A549 (cell line): ENCODE measurements at regions not wholly inside any gene's neighbourhood (a gene's known extent, or its start where the extent isn't known, plus 50 kb on each side); places are given as distances from the start of the nearest gene placed in this dataset.

ENCODE experiments used
- ATAC-seq, 2 experiments: fragments of 200-7000 bp in 1 of 2; fragments of >200 bp in 1 of 2; cut with Nextera tagmentation in 1 of 2; cut with Tn5 transposase in 1 of 2; 3 replicates each; pipeline versions ENCODE4 v1.8.0 to v1.9.1; 2018 to 2020; ENCODE audit warnings: mild to moderate bottlenecking in 1 of 2, moderate library complexity in 1 of 2
- CTCF ChIA-PET: fragments of 300-600 bp; sonication (Branson Sonifier 250); formaldehyde crosslinking; extraction: SDS; loops from one replicate; lab custom pipeline; 2021; ENCODE audit warnings: antibody characterized with exemption, inconsistent platforms; lab: Yijun Ruan, JAX
- POLR2A ChIA-PET: fragments of 350-600 bp; formaldehyde crosslinking; extraction: SDS; loops from one replicate; lab custom pipeline; 2021; ENCODE audit warnings: antibody characterized with exemption, inconsistent platforms; lab: Yijun Ruan, JAX
- DNase-seq, 2 experiments: peaks; one replicate each; pipeline versions ENCODE4 v3.0.0 to v3.0.0-alpha.2; 2011 to 2016; ENCODE audit warnings: low read depth in 1 of 2, low spot score in 1 of 2
- FAIRE-seq: peaks from 2 replicates; lab custom pipeline; 2011; peaks lifted over from hg19 to GRCh38; lab: Jason Lieb, UNC
- H3K27ac ChIP-seq, 2 experiments: fragments of >200 bp; sonication (Bioruptor Twin); formaldehyde crosslinking; 3 replicates each; pipeline ENCODE4 v1.5.1; 2016 to 2017
- H3K4me1 ChIP-seq: fragments of >200 bp; sonication (Bioruptor Twin); formaldehyde crosslinking; 3 replicates; pipeline ENCODE4 v1.6.1; 2016
- H3K4me2 ChIP-seq: fragments of >200 bp; sonication (Bioruptor Twin); formaldehyde crosslinking; 3 replicates; pipeline ENCODE4 v1.6.1; 2016
- H3K4me3 ChIP-seq: fragments of >200 bp; sonication (Bioruptor Twin); formaldehyde crosslinking; 3 replicates; pipeline ENCODE4 v1.5.1; 2016
- H3K9me3 ChIP-seq: fragments of >200 bp; sonication (Bioruptor Twin); formaldehyde crosslinking; 3 replicates; pipeline ENCODE4 v1.6.1; 2016
- BHLHE40 ChIP-seq: IDR thresholded peaks from 2 replicates; pipeline ENCODE4 v1.6.1; 2012; ENCODE audit warnings: low read depth, low read length, inconsistent platforms
- CEBPB ChIP-seq, 2 experiments: fragments of >200 bp in 1 of 2; sonication (Bioruptor Twin) in 1 of 2; formaldehyde crosslinking in 1 of 2; IDR thresholded peaks; 2 replicates each; pipeline ENCODE4 v1.6.1; 2012 to 2016
- EHF ChIP-seq: fragments of 250-450 bp; sonication (Bioruptor Pico); IDR thresholded peaks from 2 replicates; pipeline ENCODE4 v1.5.0; 2020; ENCODE audit warnings: mild to moderate bottlenecking
- GATA3 ChIP-seq: IDR thresholded peaks from 2 replicates; pipeline ENCODE4 v1.6.1; 2012; ENCODE audit warnings: borderline replicate concordance
- HOXA7 ChIP-seq: fragments of 250-450 bp; sonication (Bioruptor Pico); IDR thresholded peaks from 2 replicates; pipeline ENCODE4 v1.5.0; 2020; ENCODE audit warnings: mild to moderate bottlenecking, moderate library complexity
- NPAS2 ChIP-seq: fragments of 250-450 bp; sonication (Bioruptor Pico); IDR thresholded peaks from 2 replicates; pipeline ENCODE4 v1.8.0; 2022; ENCODE audit warnings: mild to moderate bottlenecking, moderate library complexity, borderline replicate concordance
- PHF8 ChIP-seq: fragments of 200-600 bp; sonication (generic); IDR thresholded peaks from 2 replicates; pipeline ENCODE4 v1.6.1; 2016; ENCODE audit warnings: low read depth, mild to moderate bottlenecking, antibody characterized with exemption, moderate library complexity, borderline replicate concordance
- POLR2AphosphoS2 ChIP-seq: conservative IDR thresholded peaks from 2 replicates; pipeline ENCODE4 v1.6.1; 2012; ENCODE audit warnings: low read length, improper control_type of control experiment, inconsistent platforms
- RAD21 ChIP-seq, 2 experiments: fragments of >200 bp in 1 of 2; sonication (Bioruptor Twin) in 1 of 2; formaldehyde crosslinking in 1 of 2; IDR thresholded peaks in 1 of 2; conservative IDR thresholded peaks in 1 of 2; 2 replicates in 1 of 2; 3 replicates in 1 of 2; pipeline ENCODE4 v1.6.1; 2012 to 2018; ENCODE audit warnings: inconsistent platforms in 1 of 2
- RCOR1 ChIP-seq: fragments of 150-350 bp; IDR thresholded peaks from 2 replicates; pipeline ENCODE4 v1.6.1; 2014; ENCODE audit warnings: antibody characterized with exemption, low read length, low read depth
- RNF2 ChIP-seq: fragments of 200-600 bp; sonication (generic); IDR thresholded peaks from 2 replicates; pipeline ENCODE4 v1.6.1; 2016; ENCODE audit warnings: low read depth, mild to moderate bottlenecking, antibody characterized with exemption, moderate library complexity, borderline replicate concordance
- SMC3 ChIP-seq: fragments of >200 bp; sonication (Bioruptor Twin); formaldehyde crosslinking; IDR thresholded peaks from 3 replicates; pipeline ENCODE4 v1.6.1; 2018; ENCODE audit warnings: inconsistent platforms
- TP53 ChIP-seq: fragments of 250-450 bp; sonication (Bioruptor Pico); IDR thresholded peaks from 2 replicates; pipeline ENCODE4 v1.5.0; 2021; ENCODE audit warnings: mild to moderate bottlenecking, moderate library complexity
- ZC3H11A ChIP-seq: fragments of 450-650 bp; IDR thresholded peaks from 2 replicates; pipeline ENCODE4 v1.6.1; 2014; ENCODE audit warnings: antibody characterized with exemption, mild to moderate bottlenecking
- ZFP36 ChIP-seq: fragments of 450-650 bp; IDR thresholded peaks from 2 replicates; pipeline ENCODE4 v1.6.1; 2014; ENCODE audit warnings: borderline replicate concordance; ENCODE audit not compliant: partially characterized antibody
- ZNF302 ChIP-seq: fragments of 250-450 bp; sonication (Bioruptor Pico); IDR thresholded peaks from 2 replicates; pipeline ENCODE4 v1.9.0; 2021; ENCODE audit warnings: inconsistent platforms, mild to moderate bottlenecking, moderate library complexity
- ZSCAN20 ChIP-seq: fragments of 250-450 bp; sonication (Bioruptor Pico); IDR thresholded peaks from 2 replicates; pipeline ENCODE4 v1.8.0; 2022; ENCODE audit warnings: mild to moderate bottlenecking, moderate library complexity
- WGBS: methylation state at CpG from one replicate; pipeline ENCODE4 v1.1.6; 2017; ENCODE audit errors: missing lambda C conversion rate; 5-methylcytosine and 5-hydroxymethylcytosine counted together
- TF ChIP-seq, protein P1 (sequence below): fragments of 450-650 bp; IDR thresholded peaks from 2 replicates; pipeline ENCODE4 v1.6.1; 2014; ENCODE audit warnings: antibody characterized with exemption
- TF ChIP-seq, protein P2 (sequence below): fragments of >200 bp; sonication (Bioruptor Twin); formaldehyde crosslinking; IDR thresholded peaks from 3 replicates; pipeline ENCODE4 v1.5.1; 2016
- TF ChIP-seq, protein P3 (sequence below): fragments of 150-350 bp; IDR thresholded peaks from 2 replicates; pipeline ENCODE4 v1.6.1; 2014; ENCODE audit warnings: low read depth, mild to moderate bottlenecking, low read length

DNA sequence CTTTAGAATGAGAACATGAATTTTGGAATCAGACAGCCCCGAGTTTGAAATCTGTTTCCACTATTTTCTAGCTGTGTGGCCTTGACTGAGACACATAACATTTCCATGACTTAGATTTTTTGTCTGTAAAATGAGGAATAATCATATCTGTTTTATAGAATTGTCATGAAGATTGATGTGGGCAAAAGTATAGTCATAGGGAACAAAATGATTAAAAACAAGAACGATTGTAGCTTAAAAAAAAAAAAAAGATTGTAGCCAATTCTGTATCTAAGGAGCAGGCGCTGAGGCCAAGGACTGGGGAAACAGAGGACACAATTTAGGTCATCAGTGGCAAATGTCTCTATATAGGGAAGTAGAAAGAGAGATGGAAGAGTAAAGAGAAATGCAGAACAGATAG is 201.6 kb upstream of the C1QTNF7 start:
- TF ChIP-seq EHF (CRISPR knock-in tag) (no peak), ZFP36 (no peak)
- TF ChIP-seq, protein P1, sequence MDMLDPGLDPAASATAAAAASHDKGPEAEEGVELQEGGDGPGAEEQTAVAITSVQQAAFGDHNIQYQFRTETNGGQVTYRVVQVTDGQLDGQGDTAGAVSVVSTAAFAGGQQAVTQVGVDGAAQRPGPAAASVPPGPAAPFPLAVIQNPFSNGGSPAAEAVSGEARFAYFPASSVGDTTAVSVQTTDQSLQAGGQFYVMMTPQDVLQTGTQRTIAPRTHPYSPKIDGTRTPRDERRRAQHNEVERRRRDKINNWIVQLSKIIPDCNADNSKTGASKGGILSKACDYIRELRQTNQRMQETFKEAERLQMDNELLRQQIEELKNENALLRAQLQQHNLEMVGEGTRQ = no peak
- TF ChIP-seq, protein P2, sequence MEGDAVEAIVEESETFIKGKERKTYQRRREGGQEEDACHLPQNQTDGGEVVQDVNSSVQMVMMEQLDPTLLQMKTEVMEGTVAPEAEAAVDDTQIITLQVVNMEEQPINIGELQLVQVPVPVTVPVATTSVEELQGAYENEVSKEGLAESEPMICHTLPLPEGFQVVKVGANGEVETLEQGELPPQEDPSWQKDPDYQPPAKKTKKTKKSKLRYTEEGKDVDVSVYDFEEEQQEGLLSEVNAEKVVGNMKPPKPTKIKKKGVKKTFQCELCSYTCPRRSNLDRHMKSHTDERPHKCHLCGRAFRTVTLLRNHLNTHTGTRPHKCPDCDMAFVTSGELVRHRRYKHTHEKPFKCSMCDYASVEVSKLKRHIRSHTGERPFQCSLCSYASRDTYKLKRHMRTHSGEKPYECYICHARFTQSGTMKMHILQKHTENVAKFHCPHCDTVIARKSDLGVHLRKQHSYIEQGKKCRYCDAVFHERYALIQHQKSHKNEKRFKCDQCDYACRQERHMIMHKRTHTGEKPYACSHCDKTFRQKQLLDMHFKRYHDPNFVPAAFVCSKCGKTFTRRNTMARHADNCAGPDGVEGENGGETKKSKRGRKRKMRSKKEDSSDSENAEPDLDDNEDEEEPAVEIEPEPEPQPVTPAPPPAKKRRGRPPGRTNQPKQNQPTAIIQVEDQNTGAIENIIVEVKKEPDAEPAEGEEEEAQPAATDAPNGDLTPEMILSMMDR = no peak
- no peak for DNase-seq
- no peak for ATAC-seq
- H3K4me2 ChIP-seq = no peak overlapping the region
- ChIA-PET CTCF (no interaction called here), POLR2A (no interaction called here)
- H3K4me3 ChIP-seq = no peak overlapping the region
- H3K4me1 ChIP-seq = no peaks in the 10 kb centered on the region
- no peaks in the 10 kb centered on the region for H3K9me3 ChIP-seq
- whole genome bisulfite sequencing = 65% methylated on average over 3 of the region's 3 CpGs
- no peak for FAIRE-seq
- H3K27ac ChIP-seq = no peak overlapping the region

DNA sequence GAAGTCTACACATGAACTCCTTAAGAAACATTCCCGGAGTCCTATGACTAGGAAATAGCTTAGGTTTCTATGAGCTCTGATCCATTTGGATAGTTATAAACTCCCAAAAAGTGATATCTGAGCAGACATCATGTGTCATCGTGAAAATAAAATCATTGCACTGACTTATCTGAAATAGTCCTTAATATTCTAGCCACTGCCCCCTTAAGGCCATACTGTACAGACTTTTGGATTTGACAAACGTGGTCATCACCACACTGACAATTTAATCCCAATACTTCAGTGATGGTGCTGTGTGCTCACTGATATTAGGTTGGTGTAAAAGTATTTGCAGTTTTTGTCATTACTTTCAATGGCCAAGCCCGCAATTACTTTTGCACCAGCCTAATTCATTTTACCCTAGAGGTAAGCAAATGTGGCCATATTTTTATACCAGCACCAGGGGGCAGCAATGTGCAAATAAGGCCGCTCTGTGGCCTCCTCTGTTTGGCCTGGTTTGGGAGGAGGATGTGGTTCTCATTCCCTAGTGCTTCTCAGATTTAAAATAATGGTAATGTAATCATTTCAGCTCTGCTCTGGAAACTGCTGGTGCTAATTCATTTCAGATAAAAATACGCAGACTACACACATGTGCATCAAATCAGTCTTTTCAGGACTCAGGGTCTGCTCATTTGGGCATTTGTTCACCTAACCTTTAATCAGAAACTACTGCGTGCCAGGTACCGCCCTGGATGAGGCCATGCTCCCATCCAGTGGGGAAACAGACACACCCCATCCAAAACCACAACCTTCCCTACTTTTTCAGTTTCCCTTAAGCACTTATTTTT is 196.4 kb upstream of the C1QTNF7 start:
- POLR2A ChIA-PET = no interaction called here
- no peak overlapping the region for H3K27ac ChIP-seq
- CTCF ChIA-PET = interaction anchor here (0.6 to 3.7 kb wide), 8 partner anchors 10 to 239 kb away, joined by 3 to 29 read pairs (median 4); partner anchors contain the start of gene CC2D2A
- no peaks in the 10 kb centered on the region for H3K4me1 ChIP-seq
- ATAC-seq (peak; percentile 82 to 94; a peak in 5 of 6 replicates), FAIRE-seq (no peak), DNase-seq (peak; percentile 34 to 69)
- TF ChIP-seq POLR2AphosphoS2 = no peak
- TF ChIP-seq SMC3 = peak; percentile 68
- no peak for TF ChIP-seq TP53
- TF ChIP-seq BHLHE40 = no peak
- TF ChIP-seq RAD21 (conservative IDR thresholded peaks at IDR 0.05 in 1 of 2, IDR thresholded peaks at IDR 0.05 in 1 of 2) = peak; percentile 61 to 63
- TF ChIP-seq, protein P2 = peak; percentile 51
- no peak for TF ChIP-seq NPAS2 (CRISPR knock-in tag)
- no peak for TF ChIP-seq ZFP36
- no peak overlapping the region for H3K4me3 ChIP-seq
- no peak overlapping the region for H3K4me2 ChIP-seq
- H3K9me3 ChIP-seq = no peaks in the 10 kb centered on the region
- WGBS = 49% methylated on average over 8 of the region's 8 CpGs

DNA sequence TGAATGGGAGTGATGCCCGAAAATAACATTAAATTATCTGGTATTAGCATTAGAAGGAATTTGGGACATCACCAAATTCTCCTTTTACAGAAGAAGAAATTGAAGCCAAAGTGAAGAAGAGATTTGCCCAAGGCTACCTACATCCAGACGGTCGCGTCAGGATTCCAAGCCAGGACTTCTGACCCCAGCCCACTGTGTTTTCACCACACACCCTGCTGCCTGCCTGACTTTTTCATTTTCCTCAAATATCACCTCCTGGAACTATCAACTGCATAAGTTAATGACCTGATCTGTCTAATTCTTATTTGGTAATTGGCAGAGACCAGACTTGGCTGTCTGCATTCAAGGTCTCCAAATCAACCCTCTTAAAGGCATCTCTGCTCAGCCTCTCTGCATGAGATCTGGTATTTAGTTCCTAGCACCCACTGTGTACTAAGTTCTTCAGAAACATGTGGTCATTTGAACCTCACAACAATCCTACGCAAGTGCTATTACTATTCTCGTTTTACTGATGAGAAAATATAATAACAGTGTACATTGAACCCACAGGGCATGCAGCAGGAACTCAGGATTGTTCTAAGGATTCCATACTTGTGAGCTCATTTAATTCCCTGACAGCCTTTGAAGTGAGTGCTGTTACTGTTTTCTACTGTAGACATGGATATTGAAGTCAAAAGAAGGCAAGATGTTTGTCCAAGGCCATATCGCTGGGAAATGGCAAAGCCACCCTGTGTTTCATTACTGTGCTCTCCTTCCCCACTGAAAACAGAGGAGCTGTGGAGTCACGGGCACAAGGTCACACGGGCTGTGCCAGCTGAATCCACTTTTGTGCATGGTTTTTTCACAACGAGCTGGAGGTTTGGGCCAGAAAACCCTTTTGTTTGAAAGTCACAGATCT is 195.2 kb upstream of the C1QTNF7 start:
- Histone ChIP-seq H3K4me1 (no peaks in the 10 kb centered on the region), H3K9me3 (no peaks in the 10 kb centered on the region), H3K4me2 (no peak overlapping the region), H3K4me3 (no peak overlapping the region), H3K27ac (peak overlapping the region in 1 of 2 experiments; percentile 21; a peak in 1 of 6 replicates)
- ATAC-seq = no peak
- no peak for DNase-seq
- CTCF ChIA-PET = interaction anchor here (1.1 to 3.7 kb wide), 5 partner anchors 149 to 237 kb away, joined by 3 to 29 read pairs (median 4); partner anchors contain the start of gene CC2D2A
- POLR2A ChIA-PET = no interaction called here
- 66% methylated on average over 10 of the region's 10 CpGs for WGBS
- FAIRE-seq = no peak
- TF ChIP-seq POLR2AphosphoS2 = no peak
- no peak for TF ChIP-seq RAD21 (conservative IDR thresholded peaks at IDR 0.05 in 1 of 2, IDR thresholded peaks at IDR 0.05 in 1 of 2)
- TF ChIP-seq, protein P2 = no peak
- TF ChIP-seq HOXA7 (CRISPR knock-in tag) = no peak
- TF ChIP-seq ZC3H11A = no peak
- TF ChIP-seq RCOR1 = no peak
- TF ChIP-seq, protein P3, sequence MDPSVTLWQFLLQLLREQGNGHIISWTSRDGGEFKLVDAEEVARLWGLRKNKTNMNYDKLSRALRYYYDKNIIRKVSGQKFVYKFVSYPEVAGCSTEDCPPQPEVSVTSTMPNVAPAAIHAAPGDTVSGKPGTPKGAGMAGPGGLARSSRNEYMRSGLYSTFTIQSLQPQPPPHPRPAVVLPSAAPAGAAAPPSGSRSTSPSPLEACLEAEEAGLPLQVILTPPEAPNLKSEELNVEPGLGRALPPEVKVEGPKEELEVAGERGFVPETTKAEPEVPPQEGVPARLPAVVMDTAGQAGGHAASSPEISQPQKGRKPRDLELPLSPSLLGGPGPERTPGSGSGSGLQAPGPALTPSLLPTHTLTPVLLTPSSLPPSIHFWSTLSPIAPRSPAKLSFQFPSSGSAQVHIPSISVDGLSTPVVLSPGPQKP = no peak
- no peak for TF ChIP-seq CEBPB (IDR thresholded peaks at IDR 0.05)
- TF ChIP-seq PHF8 = no peak
- TF ChIP-seq ZNF302 (CRISPR knock-in tag) = no peak
- no peak for TF ChIP-seq RNF2
- no peak for TF ChIP-seq GATA3
- no peak for TF ChIP-seq ZSCAN20
